HG03342 (cell line): ENCODE measurements at regions not wholly inside any gene's neighbourhood (a gene's known extent, or its start where the extent isn't known, plus 50 kb on each side); places are given as distances from the start of the nearest gene placed in this dataset.
A peak's percentile ranks its signal among the peaks of the same experiment; 100 is the strongest.
"Not testable (repeated sequence)": the region's sequence is repeated elsewhere in the genome, so short reads cannot be mapped to it uniquely, and the experiment has no call there.

Experiments used
- ATAC-seq: cut with Tn5 transposase; IDR thresholded peaks from one replicate; pipeline ENCODE4 v1.9.1; 2021; ENCODE audit warnings: mild to moderate bottlenecking, moderate library complexity; ENCODE audit not compliant: unreplicated experiment

- ATAC-seq, result no peak
Observed at GRCh38 chr18:51248685-51249084, 51.2 kb upstream of the MEX3C start.

- no peak for ATAC-seq
Observed at GRCh38 chr18:51250006-51250405, 52.5 kb upstream of the MEX3C start.

GRCh38 chr18:51250458-51251024, 53.1 kb upstream of the MEX3C start:
- no peak for ATAC-seq

- peak; percentile 99 for ATAC-seq
Observed at GRCh38 chr18:51251625-51252024, 54.1 kb upstream of the MEX3C start.

GRCh38 chr18:51253476-51253875, 56.0 kb upstream of the MEX3C start:
- ATAC-seq, result no peak

GRCh38 chr18:51255693-51256092, 58.2 kb upstream of the MEX3C start:
- no peak for ATAC-seq

GRCh38 chr18:51257150-51257549, 59.7 kb upstream of the MEX3C start:
- no peak for ATAC-seq

- no peak for ATAC-seq
Observed at GRCh38 chr18:51260118-51260517, 62.6 kb upstream of the MEX3C start.

GRCh38 chr18:51266077-51266476, 68.6 kb upstream of the MEX3C start:
- ATAC-seq, result not testable (repeated sequence)

- peak; percentile 49 for ATAC-seq
Observed at GRCh38 chr18:51266773-51267172, 69.3 kb upstream of the MEX3C start.

- ATAC-seq, result no peak
Observed at GRCh38 chr18:51273437-51273836, 76.0 kb upstream of the MEX3C start.

- ATAC-seq, result no peak
Observed at GRCh38 chr18:51275712-51276476, 78.4 kb upstream of the MEX3C start.

- ATAC-seq, result no peak
Observed at GRCh38 chr18:51278045-51278649, 80.7 kb upstream of the MEX3C start.

GRCh38 chr18:51279367-51279984, 82.0 kb upstream of the MEX3C start:
- ATAC-seq, result peak; percentile 89

GRCh38 chr18:51287818-51288508, 90.5 kb upstream of the MEX3C start:
- ATAC-seq, result no peak

- ATAC-seq, result no peak
Observed at GRCh38 chr18:51288582-51288981, 91.1 kb upstream of the MEX3C start.

- no peak for ATAC-seq
Observed at GRCh38 chr18:51290860-51291259, 93.4 kb upstream of the MEX3C start.

- ATAC-seq, result no peak
Observed at GRCh38 chr18:51300912-51301311, 103.4 kb upstream of the MEX3C start.

GRCh38 chr18:51301376-51301775, 103.9 kb upstream of the MEX3C start:
- ATAC-seq, result no peak

GRCh38 chr18:51316677-51317076, 119.2 kb upstream of the MEX3C start:
- no peak for ATAC-seq

GRCh38 chr18:51321696-51322095, 124.2 kb upstream of the MEX3C start:
- ATAC-seq, result no peak
